Lower leg skin (tissue), 4 donors: ENCODE measurements at regions not wholly inside any gene's neighbourhood (a gene's known extent, or its start where the extent isn't known, plus 50 kb on each side); places are given as distances from the start of the nearest gene placed in this dataset.

Experiments used
- DNase-seq, 2 donors: peaks; one replicate each; pipeline ENCODE4 v3.0.0-alpha.2; 2019; ENCODE audit warnings: low spot score in 2 of 2
- H3K4me3 ChIP-seq: fragments of 200-600 bp; sonication (generic); 2 replicates; pipeline ENCODE4 v1.5.1; 2017; ENCODE audit warnings: mild to moderate bottlenecking, low read depth; ENCODE audit not compliant: poor library complexity, severe bottlenecking
- CTCF ChIP-seq, 3 donors: fragments of 450-650 bp; IDR thresholded peaks; one replicate each; pipeline ENCODE4 v1.5.1; 2016; ENCODE audit warnings: antibody characterized with exemption in 3 of 3, mild to moderate bottlenecking in 3 of 3, moderate library complexity in 2 of 3
- POLR2A ChIP-seq, 2 donors: fragments of 450-650 bp; IDR thresholded peaks; one replicate each; pipeline ENCODE4 v1.6.1; 2016 to 2017; ENCODE audit warnings: antibody characterized with exemption in 2 of 2, mild to moderate bottlenecking in 1 of 2, moderate library complexity in 1 of 2
- WGBS, 2 donors: methylation state at CpG; one replicate each; pipeline ENCODE4 v1.1.5; 2018; 5-methylcytosine and 5-hydroxymethylcytosine counted together
- intact Hi-C: fragments of 100-400 bp; cut with DNase I; formaldehyde crosslinking; loops from one replicate; pipeline ENCODE4 v1.15.0; 2023; ENCODE audit warnings: low total_unique reads

- WGBS, 2 donors: 71 to 78% methylated on average over 2 of the region's 2 CpGs
- TF ChIP-seq CTCF (IDR thresholded peaks at IDR 0.05) (no peak), POLR2A (IDR thresholded peaks at IDR 0.05) (no peak)
- DNase-seq: no peak
- H3K4me3 ChIP-seq: no peak overlapping the region
- intact Hi-C loops: no loop called here
Observed at GRCh38 chr1:214920337-214920736, 162.2 kb upstream of the KCNK2 start.

- TF ChIP-seq POLR2A (IDR thresholded peaks at IDR 0.05): no peak
- TF ChIP-seq CTCF (IDR thresholded peaks at IDR 0.05): no peak
- intact Hi-C loops: no loop called here
- H3K4me3 ChIP-seq: no peak overlapping the region
- no peak for DNase-seq
Observed at GRCh38 chr1:214923278-214923915, 159.1 kb upstream of the KCNK2 start.

GRCh38 chr1:214927796-214928195, 154.7 kb upstream of the KCNK2 start:
- no peak for DNase-seq
- TF ChIP-seq POLR2A (IDR thresholded peaks at IDR 0.05) (no peak), CTCF (IDR thresholded peaks at IDR 0.05) (no peak)
- intact Hi-C loops: no loop called here
- WGBS, 2 donors: 60 to 71% methylated on average over 1 of the region's 1 CpG
- H3K4me3 ChIP-seq: no peak overlapping the region

GRCh38 chr1:214928574-214928973, 154.0 kb upstream of the KCNK2 start:
- intact Hi-C loops: no loop called here
- DNase-seq: no peak
- 81 to 83% methylated on average over 2 of the region's 2 CpGs for WGBS, 2 donors

GRCh38 chr1:214933375-214933774, 149.2 kb upstream of the KCNK2 start:
- TF ChIP-seq POLR2A (IDR thresholded peaks at IDR 0.05) (no peak), CTCF (IDR thresholded peaks at IDR 0.05) (no peak)
- DNase-seq: no peak
- WGBS, 2 donors: 93 to 97% methylated on average over 4 of the region's 4 CpGs
- no peak overlapping the region for H3K4me3 ChIP-seq
- intact Hi-C loops: no loop called here

More at GRCh38 chr1:214928574-214928973, 154.0 kb upstream of the KCNK2 start:
- H3K4me3 ChIP-seq: no peak overlapping the region
- TF ChIP-seq CTCF (IDR thresholded peaks at IDR 0.05) (no peak), POLR2A (IDR thresholded peaks at IDR 0.05) (no peak)

GRCh38 chr1:214934045-214934444, 148.5 kb upstream of the KCNK2 start:
- no peak for TF ChIP-seq CTCF (IDR thresholded peaks at IDR 0.05)
- no peak for TF ChIP-seq POLR2A (IDR thresholded peaks at IDR 0.05)
- intact Hi-C loops: no loop called here
- WGBS, 2 donors: 54 to 61% methylated on average over 6 of the region's 6 CpGs
- no peak overlapping the region for H3K4me3 ChIP-seq
- DNase-seq: no peak
